CD4-positive, alpha-beta T cell treated with Interleukin-10 for 1 hour (primary cell): ENCODE measurements at regions not wholly inside any gene's neighbourhood (a gene's known extent, or its start where the extent isn't known, plus 50 kb on each side); places are given as distances from the start of the nearest gene placed in this dataset.
"Not testable (repeated sequence)": the region's sequence is repeated elsewhere in the genome, so short reads cannot be mapped to it uniquely, and the experiment has no call there.

Source experiments
- DNase-seq: peaks from one replicate; pipeline ENCODE4 v3.0.0-alpha.2; 2020

- no peak for DNase-seq
Observed at GRCh38 chr6:2363211-2363610, 117.8 kb upstream of the GMDS start.

- no peak for DNase-seq
Observed at GRCh38 chr6:2361195-2361594, 115.8 kb upstream of the GMDS start.

- DNase-seq = no peak
Observed at GRCh38 chr6:2360716-2361115, 115.3 kb upstream of the GMDS start.

- no peak for DNase-seq
Observed at GRCh38 chr6:2360126-2360525, 114.7 kb upstream of the GMDS start.

- DNase-seq = no peak
Observed at GRCh38 chr6:2355150-2355549, 109.7 kb upstream of the GMDS start.

DNA sequence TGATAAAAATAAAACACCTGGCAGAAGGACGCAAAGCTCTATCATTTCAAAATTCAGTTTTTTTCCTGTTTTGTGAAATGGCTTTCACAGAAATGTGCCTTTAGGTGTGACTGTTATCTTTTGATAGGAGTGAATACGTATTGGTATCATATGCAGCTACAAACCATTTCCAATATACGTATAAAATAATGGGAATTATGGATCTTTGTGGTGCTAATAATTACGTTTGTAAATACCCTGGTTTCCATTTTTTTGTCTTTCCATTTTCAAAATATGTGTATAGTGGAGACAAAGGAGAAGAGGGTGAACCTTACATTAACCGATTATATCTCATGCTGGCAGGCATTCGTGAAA lies 108.7 kb upstream of the GMDS start:
- no peak for DNase-seq

DNA sequence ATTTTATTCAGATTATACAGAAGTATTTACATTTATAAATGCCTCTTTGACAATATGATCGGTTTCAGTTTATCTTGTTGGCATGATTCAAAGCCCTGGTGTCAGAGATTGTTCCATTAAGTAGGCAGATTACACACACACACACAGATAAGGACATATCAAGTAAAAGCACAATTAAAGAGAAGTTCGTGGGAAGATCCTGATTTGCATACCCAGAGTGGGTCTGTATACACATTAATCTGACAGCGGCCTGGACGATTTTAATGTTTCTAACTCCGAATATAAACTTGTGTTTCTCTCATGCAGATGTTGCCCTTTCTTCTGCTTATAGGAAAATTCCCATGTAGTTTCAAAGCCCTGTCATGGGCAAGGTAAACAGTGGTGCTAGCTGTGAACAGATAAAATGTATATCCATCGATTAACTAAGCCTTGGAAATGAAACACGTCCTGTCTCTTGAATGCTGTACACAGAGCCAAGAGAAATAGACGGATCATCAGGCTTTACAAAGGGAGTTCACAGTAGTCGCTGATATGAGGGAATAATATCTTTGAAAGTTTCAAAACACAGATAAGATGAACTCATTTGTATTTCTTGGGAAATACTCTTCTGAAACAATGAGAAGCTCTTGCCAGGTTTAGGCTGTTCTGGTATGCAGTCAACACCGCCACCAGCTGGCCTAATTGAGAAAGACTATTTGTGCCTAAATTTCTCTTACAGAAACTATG lies 108.2 kb upstream of the GMDS start:
- peak; percentile 50 for DNase-seq

GRCh38 chr6:2351807-2352431 lies 106.5 kb upstream of the GMDS start:
- no peak for DNase-seq

- DNase-seq = no peak
Observed at GRCh38 chr6:2351090-2351489, 105.7 kb upstream of the GMDS start.

DNA sequence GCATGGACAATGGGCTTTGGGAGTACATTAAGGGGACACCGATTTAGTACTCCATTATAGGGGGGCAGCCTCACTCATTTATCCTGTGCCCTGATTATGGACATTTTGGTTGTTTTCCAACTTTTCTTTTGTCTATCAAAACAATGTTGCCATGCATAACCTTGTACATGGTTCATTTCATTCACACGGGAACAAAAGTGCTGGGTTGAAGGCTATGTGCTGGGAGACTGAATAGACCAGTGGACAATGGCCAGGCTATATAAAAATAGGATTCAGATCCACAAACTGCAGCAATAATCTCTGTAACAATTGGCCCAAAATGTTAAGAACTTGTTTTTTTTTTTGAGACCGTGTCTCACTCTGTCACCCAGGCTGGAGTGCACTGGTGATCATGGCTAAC lies 100.7 kb upstream of the GMDS start:
- no peak for DNase-seq

DNA sequence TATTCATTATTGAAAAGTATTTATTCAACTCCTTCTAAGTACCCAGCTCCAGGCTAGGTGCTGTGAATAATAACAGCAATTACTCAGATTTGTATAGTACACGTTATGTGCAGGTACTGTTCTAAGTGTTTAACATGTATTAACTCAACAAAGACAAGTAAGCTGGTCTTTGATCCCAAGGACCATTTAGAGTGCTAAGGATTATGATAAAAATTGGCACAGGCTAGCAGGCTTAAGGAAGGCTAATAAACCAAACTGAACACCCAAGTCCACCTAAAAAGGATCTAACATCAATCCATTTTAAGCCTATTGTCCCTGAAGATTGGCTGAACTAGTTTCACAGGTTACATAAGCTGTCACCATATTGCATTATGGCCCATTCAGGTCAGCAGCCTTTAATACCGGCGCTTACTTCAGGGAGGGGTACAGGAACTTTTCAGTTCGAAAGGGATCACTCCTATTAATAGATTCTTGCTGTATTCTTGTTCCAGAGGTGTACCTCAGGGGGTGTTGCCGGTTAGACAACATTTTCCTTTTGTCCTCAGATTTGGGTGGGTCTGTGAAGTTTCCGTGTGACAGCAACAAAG lies 99.0 kb upstream of the GMDS start:
- no peak for DNase-seq

- DNase-seq = no peak
Observed at GRCh38 chr6:2327591-2327990, 82.2 kb upstream of the GMDS start.

GRCh38 chr6:2324166-2324953 lies 79.0 kb upstream of the GMDS start:
- DNase-seq = no peak

DNA sequence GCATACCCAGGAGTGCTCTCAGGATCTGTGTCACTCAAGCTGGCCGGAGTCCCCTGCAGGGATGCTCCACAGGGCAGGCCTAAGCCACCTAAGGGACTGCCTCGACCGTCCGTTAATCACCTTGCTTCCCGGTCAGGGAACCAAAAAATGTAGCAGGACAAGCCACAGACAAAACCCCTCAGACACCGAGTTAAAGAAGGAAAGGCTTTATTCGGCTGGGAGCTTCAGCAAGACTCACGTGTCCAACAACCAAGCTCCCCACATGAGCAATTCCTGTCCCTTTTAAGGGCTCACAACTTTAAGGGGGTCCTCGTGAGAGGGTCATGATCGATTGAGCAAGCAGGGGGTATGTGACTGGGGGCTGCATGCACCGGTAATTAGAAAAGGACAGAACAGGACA lies 72.1 kb upstream of the GMDS start:
- not testable (repeated sequence) for DNase-seq

DNA sequence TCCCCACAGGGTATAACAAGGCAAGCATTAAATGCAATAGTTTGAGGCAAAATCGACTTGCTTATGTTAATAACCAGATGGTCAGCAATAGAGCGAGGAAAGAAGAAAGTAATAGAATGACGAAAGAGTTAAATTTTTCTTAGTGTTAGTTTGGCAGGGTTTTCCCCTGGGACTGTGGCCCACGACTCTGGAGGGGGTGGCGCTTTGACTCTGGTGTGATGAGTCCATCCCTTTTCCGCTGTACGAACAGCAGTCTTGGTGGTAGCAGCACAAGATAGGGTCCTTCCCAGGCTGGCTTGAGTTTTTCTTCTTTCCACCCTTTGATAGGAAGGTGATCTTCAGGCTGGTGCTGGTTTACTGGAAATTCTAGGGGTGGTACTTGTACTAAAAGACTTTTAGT lies 69.2 kb upstream of the GMDS start:
- DNase-seq = no peak

DNA sequence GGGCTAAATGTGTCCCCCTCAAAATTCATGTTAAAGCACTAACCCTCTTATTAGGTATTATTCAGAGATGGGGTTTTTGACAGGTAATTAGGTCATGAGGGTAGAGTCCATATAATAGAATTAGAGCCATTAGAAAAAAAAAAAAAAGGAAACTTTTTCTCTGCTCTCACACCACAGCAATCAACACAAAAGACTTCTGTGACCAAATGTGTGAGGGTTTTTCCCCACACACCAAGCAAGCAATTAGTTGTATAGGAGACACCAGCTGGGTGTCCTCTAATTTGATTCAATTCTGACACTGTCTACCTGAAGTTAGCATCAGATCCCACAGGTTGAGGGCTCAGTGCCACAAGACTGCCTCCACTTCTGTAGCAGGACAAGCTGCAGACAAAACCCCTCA lies 64.6 kb upstream of the GMDS start:
- DNase-seq = no peak

DNA sequence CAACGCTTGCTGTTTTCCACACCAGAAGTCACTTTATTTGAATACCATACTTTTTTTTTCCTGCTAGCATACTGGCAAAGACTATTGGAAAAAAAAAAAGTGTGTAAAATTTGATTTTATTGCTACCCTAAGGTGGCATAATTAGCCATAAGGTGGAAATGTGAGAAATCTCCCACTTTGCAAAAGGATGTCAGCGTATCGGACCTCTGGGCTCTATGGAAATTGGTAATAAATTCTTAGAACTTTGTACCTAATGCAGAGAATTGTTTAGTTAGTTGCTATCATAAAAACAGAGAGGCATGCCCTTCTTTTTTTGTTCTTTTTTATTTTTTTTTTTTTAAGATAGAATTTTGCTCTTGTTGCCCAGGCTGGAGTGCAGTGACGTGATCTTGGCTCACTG lies 63.7 kb upstream of the GMDS start:
- DNase-seq = no peak

DNA sequence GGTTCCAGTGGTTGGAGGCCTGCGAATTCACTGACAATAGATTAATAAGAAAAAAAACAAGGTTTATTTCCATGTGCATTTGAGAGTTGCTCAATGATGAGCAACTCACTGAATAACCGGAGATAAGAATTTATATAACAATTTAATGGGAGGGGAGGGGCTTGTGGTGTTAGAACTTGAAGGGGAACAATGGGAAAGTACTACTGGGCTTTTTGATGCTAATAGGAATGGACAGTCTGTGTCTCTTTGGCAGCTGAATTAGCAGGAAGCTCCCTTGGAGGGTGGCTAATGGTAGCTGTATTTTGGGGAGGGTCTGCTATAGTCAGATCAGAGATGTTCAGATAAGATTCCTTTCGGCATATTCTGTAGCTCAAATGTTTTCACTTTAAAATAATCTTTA lies 62.4 kb upstream of the GMDS start:
- no peak for DNase-seq

DNA sequence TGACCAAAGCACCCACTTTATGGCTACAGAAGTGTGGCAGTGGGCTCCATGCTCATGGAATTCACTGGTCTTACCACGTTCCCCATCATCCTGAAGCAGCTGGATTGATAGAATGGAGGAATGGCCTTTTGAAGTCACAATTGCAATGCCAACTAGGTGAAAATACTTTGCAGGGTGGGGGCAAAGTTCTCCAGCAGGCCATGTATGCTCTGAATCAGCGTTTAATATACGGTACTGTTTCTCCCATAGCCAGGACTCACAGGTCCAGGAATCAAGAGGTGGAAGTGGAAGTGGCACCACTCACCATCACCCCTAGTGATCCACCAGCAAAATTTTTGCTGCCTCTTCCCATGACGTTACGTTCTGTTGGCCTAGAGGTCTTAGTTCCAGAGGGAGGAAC lies 60.5 kb upstream of the GMDS start:
- no peak for DNase-seq

DNA sequence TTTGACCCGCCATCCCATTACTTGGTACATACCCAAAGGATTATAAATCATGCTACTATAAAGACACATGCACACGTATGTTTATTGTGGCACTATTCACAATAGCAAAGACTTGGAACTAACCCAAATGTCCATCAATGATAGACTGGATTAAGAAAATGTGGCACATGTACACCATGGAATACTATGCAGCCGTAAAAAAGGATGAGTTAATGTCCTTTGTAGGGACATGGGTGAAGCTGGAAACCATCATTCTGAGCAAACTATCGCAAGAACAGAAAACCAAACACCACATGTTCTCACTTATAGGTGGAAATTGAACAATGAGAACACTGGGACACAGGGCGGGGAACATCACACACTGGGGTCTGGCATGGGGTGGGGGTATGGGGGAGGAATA lies 57.1 kb upstream of the GMDS start:
- not testable (repeated sequence) for DNase-seq

- no peak for DNase-seq
Observed at GRCh38 chr6:2296781-2297180, 51.4 kb upstream of the GMDS start.
